Mesenchymal stem cell (in vitro differentiated cells and primary cell): ENCODE measurements at regions not wholly inside any gene's neighbourhood (a gene's known extent, or its start where the extent isn't known, plus 50 kb on each side); places are given as distances from the start of the nearest gene placed in this dataset.

Experiments used
- DNase-seq: peaks from one replicate; pipeline ENCODE4 v3.0.0-alpha.2; 2013
- H2AFZ ChIP-seq: one replicate; pipeline ENCODE4 v1.6.1; 2013; ENCODE audit warnings: low read depth, mild to moderate bottlenecking, control low read depth, inconsistent platforms, low read length, moderate library complexity
- H2AK5ac ChIP-seq: 2 replicates; pipeline ENCODE4 v1.6.1; 2013; ENCODE audit warnings: low read length, moderate library complexity, mild to moderate bottlenecking, inconsistent platforms; ENCODE audit not compliant: severe bottlenecking
- H2BK120ac ChIP-seq: one replicate; pipeline ENCODE4 v1.6.1; 2013; ENCODE audit warnings: low read depth, mild to moderate bottlenecking, inconsistent platforms, low read length, moderate library complexity
- H2BK12ac ChIP-seq, 2 experiments: one replicate each; pipeline ENCODE4 v1.6.1; 2013; ENCODE audit warnings: inconsistent platforms in 2 of 2, low read length in 2 of 2, mild to moderate bottlenecking in 2 of 2, moderate library complexity in 2 of 2, control low read depth in 1 of 2
- H2BK15ac ChIP-seq: one replicate; pipeline ENCODE4 v1.6.1; 2013; ENCODE audit warnings: mild to moderate bottlenecking, low read depth, inconsistent platforms; ENCODE audit not compliant: poor library complexity, severe bottlenecking
- H2BK5ac ChIP-seq: 2 replicates; pipeline ENCODE4 v1.6.1; 2013; ENCODE audit warnings: low read depth, mild to moderate bottlenecking, low read length, control low read depth, inconsistent platforms; ENCODE audit not compliant: poor library complexity, severe bottlenecking
- H3K14ac ChIP-seq, 2 experiments: one replicate each; pipeline ENCODE4 v1.6.1; 2013; ENCODE audit warnings: inconsistent platforms in 2 of 2, low read length in 2 of 2, control low read depth in 1 of 2, mild to moderate bottlenecking in 1 of 2, moderate library complexity in 1 of 2
- H3K18ac ChIP-seq, 2 experiments: one replicate each; pipeline ENCODE4 v1.6.1; 2013; ENCODE audit warnings: inconsistent platforms in 2 of 2, low read length in 2 of 2, control low read depth in 1 of 2, low read depth in 1 of 2, mild to moderate bottlenecking in 1 of 2
- H3K23ac ChIP-seq, 2 experiments: one replicate each; pipeline ENCODE4 v1.6.1; 2013; ENCODE audit warnings: inconsistent platforms in 2 of 2, low read length in 2 of 2, mild to moderate bottlenecking in 2 of 2, moderate library complexity in 2 of 2, control low read depth in 1 of 2
- H3K27ac ChIP-seq: 2 replicates; pipeline ENCODE4 v1.5.1; 2013; ENCODE audit warnings: mild to moderate bottlenecking, moderate library complexity, low read length, control low read depth, inconsistent platforms; ENCODE audit not compliant: poor library complexity, severe bottlenecking
- H3K27me3 ChIP-seq, 2 experiments: 2 replicates each; pipeline versions ENCODE4 v1.6.1 to v1.7.0; 2013; ENCODE audit warnings: low read length in 2 of 2, mild to moderate bottlenecking in 2 of 2, moderate library complexity in 2 of 2, control low read depth in 1 of 2, inconsistent platforms in 1 of 2; ENCODE audit not compliant: control insufficient read depth in 1 of 2, insufficient read depth in 1 of 2
- H3K36me3 ChIP-seq, 2 experiments: 2 replicates each; pipeline versions ENCODE4 v1.6.1 to v1.7.0; 2013; ENCODE audit warnings: low read length in 2 of 2, control low read depth in 1 of 2, inconsistent platforms in 1 of 2, low read depth in 1 of 2, mild to moderate bottlenecking in 1 of 2; ENCODE audit not compliant: insufficient read depth in 2 of 2, control insufficient read depth in 1 of 2
- H3K4ac ChIP-seq, 2 experiments: one replicate each; pipeline ENCODE4 v1.6.1; 2013; ENCODE audit warnings: inconsistent platforms in 2 of 2, low read length in 2 of 2, mild to moderate bottlenecking in 2 of 2, moderate library complexity in 2 of 2, control low read depth in 1 of 2, low read depth in 1 of 2
- H3K4me1 ChIP-seq: 2 replicates; pipeline ENCODE4 v1.6.1; 2013; ENCODE audit warnings: low read depth, low read length, control low read depth; ENCODE audit not compliant: control insufficient read depth, insufficient read depth
- H3K4me2 ChIP-seq: 2 replicates; pipeline ENCODE4 v1.6.1; 2013; ENCODE audit warnings: low read length, mild to moderate bottlenecking, inconsistent platforms; ENCODE audit not compliant: poor library complexity, severe bottlenecking
- H3K4me3 ChIP-seq, 2 experiments: 2 replicates each; pipeline versions ENCODE4 v1.5.1 to v1.7.0; 2013; ENCODE audit warnings: low read length in 2 of 2, mild to moderate bottlenecking in 2 of 2, control low read depth in 1 of 2, low read depth in 1 of 2; ENCODE audit not compliant: insufficient read depth in 1 of 2
- H3K79me1 ChIP-seq: replicated peaks from 2 replicates; pipeline ENCODE4 v1.6.1; 2013; ENCODE audit warnings: mild to moderate bottlenecking, control low read depth, low read length, inconsistent platforms; ENCODE audit not compliant: poor library complexity, severe bottlenecking
- H3K9ac ChIP-seq: 2 replicates; pipeline ENCODE4 v1.7.0; 2013; ENCODE audit warnings: mild to moderate bottlenecking, low read length, moderate library complexity
- H3K9me3 ChIP-seq: 2 replicates; pipeline ENCODE4 v1.7.0; 2013; ENCODE audit warnings: mild to moderate bottlenecking, low read length; ENCODE audit not compliant: control insufficient read depth
- H4K8ac ChIP-seq: one replicate; pipeline ENCODE4 v1.6.1; 2013; ENCODE audit warnings: inconsistent platforms, mild to moderate bottlenecking, low read length, moderate library complexity
- H4K91ac ChIP-seq: one replicate; pipeline ENCODE4 v1.6.1; 2013; ENCODE audit warnings: mild to moderate bottlenecking, low read length, inconsistent platforms
- WGBS: methylation state at CpG from one replicate; pipeline ENCODE4 v1.1.7; 2013; ENCODE audit warnings: mixed read lengths; 5-methylcytosine and 5-hydroxymethylcytosine counted together

GRCh38 chr22:49425356-49425755, 402.3 kb downstream of the BRD1 start:
- peaks cover 7% of the 10 kb centered on the region for H3K9me3 ChIP-seq
- no peak overlapping the region for H2BK120ac ChIP-seq
- H3K36me3 ChIP-seq = no peaks in the 10 kb centered on the region
- no peak overlapping the region for H3K4me3 ChIP-seq
- H3K79me1 ChIP-seq = no peaks in the 10 kb centered on the region
- H3K23ac ChIP-seq = no peak overlapping the region
- H3K4me2 ChIP-seq = no peak overlapping the region
- H4K91ac ChIP-seq = no peak overlapping the region
- H3K18ac ChIP-seq = no peak overlapping the region
- H3K4ac ChIP-seq = no peak overlapping the region
- 58% methylated on average over 12 of the region's 14 CpGs for WGBS
- H3K27ac ChIP-seq = no peak overlapping the region
- H2AFZ ChIP-seq = no peak overlapping the region
- H3K27me3 ChIP-seq = no peaks in the 10 kb centered on the region
- H2AK5ac ChIP-seq = no peak overlapping the region
- H3K14ac ChIP-seq = no peak overlapping the region
- H2BK5ac ChIP-seq = no peak overlapping the region
- DNase-seq = no peak
- no peak overlapping the region for H3K9ac ChIP-seq
- H2BK12ac ChIP-seq = no peak overlapping the region
- H4K8ac ChIP-seq = no peak overlapping the region
- no peaks in the 10 kb centered on the region for H3K4me1 ChIP-seq
- no peak overlapping the region for H2BK15ac ChIP-seq

- H3K18ac ChIP-seq = no peak overlapping the region
- no peak overlapping the region for H3K23ac ChIP-seq
- no peak overlapping the region for H4K8ac ChIP-seq
- no peak overlapping the region for H3K4ac ChIP-seq
- peaks cover 7% of the 10 kb centered on the region for H3K9me3 ChIP-seq
- H4K91ac ChIP-seq = no peak overlapping the region
- H3K4me2 ChIP-seq = no peak overlapping the region
- H2BK120ac ChIP-seq = no peak overlapping the region
- DNase-seq = no peak
- H2BK15ac ChIP-seq = no peak overlapping the region
- no peaks in the 10 kb centered on the region for H3K79me1 ChIP-seq
- no peak overlapping the region for H2BK12ac ChIP-seq
- H3K27me3 ChIP-seq = no peaks in the 10 kb centered on the region
- no peaks in the 10 kb centered on the region for H3K4me1 ChIP-seq
- no peaks in the 10 kb centered on the region for H3K36me3 ChIP-seq
- no peak overlapping the region for H2BK5ac ChIP-seq
- 82% methylated on average over 7 of the region's 10 CpGs for WGBS
- H3K27ac ChIP-seq = no peak overlapping the region
- no peak overlapping the region for H3K4me3 ChIP-seq
- H3K14ac ChIP-seq = no peak overlapping the region
- no peak overlapping the region for H3K9ac ChIP-seq
- no peak overlapping the region for H2AFZ ChIP-seq
- no peak overlapping the region for H2AK5ac ChIP-seq
These were observed 402.8 kb downstream of the BRD1 start for GRCh38 chr22:49424893-49425270.

- Histone ChIP-seq H2AK5ac (no peak overlapping the region), H3K36me3 (no peaks in the 10 kb centered on the region), H2BK120ac (no peak overlapping the region)
These were observed 404.5 kb downstream of the BRD1 start for GRCh38 chr22:49423125-49423650.

GRCh38 chr22:49422701-49423100, 405.0 kb downstream of the BRD1 start:
- Histone ChIP-seq H2AK5ac (no peak overlapping the region), H3K36me3 (no peaks in the 10 kb centered on the region), H2BK5ac (no peak overlapping the region), H2BK12ac (no peak overlapping the region), H3K23ac (no peak overlapping the region), H3K14ac (no peak overlapping the region), H4K8ac (no peak overlapping the region), H3K27ac (no peak overlapping the region), H3K4ac (no peak overlapping the region), H4K91ac (no peak overlapping the region), H2BK120ac (no peak overlapping the region), H3K9ac (no peak overlapping the region), H3K4me1 (no peaks in the 10 kb centered on the region), H3K79me1 (no peaks in the 10 kb centered on the region), H2AFZ (no peak overlapping the region), H2BK15ac (no peak overlapping the region), H3K9me3 (peaks cover 7% of the 10 kb centered on the region), H3K18ac (no peak overlapping the region), H3K4me3 (no peak overlapping the region), H3K4me2 (no peak overlapping the region), H3K27me3 (no peaks in the 10 kb centered on the region)
- WGBS = 36% methylated on average over 2 of the region's 2 CpGs
- DNase-seq = no peak

More at GRCh38 chr22:49423125-49423650, 404.5 kb downstream of the BRD1 start:
- no peak overlapping the region for H4K8ac ChIP-seq
- H3K4me2 ChIP-seq = no peak overlapping the region
- H2BK5ac ChIP-seq = no peak overlapping the region
- H3K4me3 ChIP-seq = peak overlapping the region in 1 of 2 experiments; percentile 4
- H2BK12ac ChIP-seq = no peak overlapping the region
- no peak for DNase-seq
- no peak overlapping the region for H3K23ac ChIP-seq
- H3K9ac ChIP-seq = no peak overlapping the region
- H3K27ac ChIP-seq = no peak overlapping the region
- no peak overlapping the region for H2AFZ ChIP-seq
- no peaks in the 10 kb centered on the region for H3K79me1 ChIP-seq
- H3K27me3 ChIP-seq = no peaks in the 10 kb centered on the region
- 84% methylated on average over 17 of the region's 17 CpGs for WGBS
- H3K4me1 ChIP-seq = no peaks in the 10 kb centered on the region
- no peak overlapping the region for H2BK15ac ChIP-seq
- no peak overlapping the region for H3K14ac ChIP-seq
- no peak overlapping the region for H3K18ac ChIP-seq
- H3K9me3 ChIP-seq = peaks cover 7% of the 10 kb centered on the region
- no peak overlapping the region for H3K4ac ChIP-seq
- no peak overlapping the region for H4K91ac ChIP-seq
